Testis (tissue), 2 donors: ENCODE measurements at regions not wholly inside any gene's neighbourhood (a gene's known extent, or its start where the extent isn't known, plus 50 kb on each side); places are given as distances from the start of the nearest gene placed in this dataset.

Experiments
- DNase-seq: peaks from one replicate; pipeline ENCODE4 v3.0.0-alpha.2; 2019
- H3K27ac ChIP-seq, 2 donors: fragments of 200-600 bp; sonication (generic); one replicate each; pipeline ENCODE4 v1.5.1; 2019
- H3K27me3 ChIP-seq: fragments of 200-600 bp; sonication (generic); one replicate; pipeline ENCODE4 v1.5.1; 2019
- H3K36me3 ChIP-seq: fragments of 200-600 bp; sonication (generic); one replicate; pipeline ENCODE4 v1.5.1; 2017; ENCODE audit warnings: low read depth; ENCODE audit errors: missing control alignments
- H3K4me1 ChIP-seq: fragments of 200-600 bp; sonication (generic); one replicate; pipeline ENCODE4 v1.5.1; 2019
- H3K4me3 ChIP-seq, 2 donors: fragments of 200-600 bp; sonication (generic); one replicate each; pipeline ENCODE4 v1.5.1; 2017 to 2019
- H3K9me3 ChIP-seq: fragments of 200-600 bp; sonication (generic); one replicate; pipeline ENCODE4 v1.5.1; 2017
- POLR2A ChIP-seq: fragments of 450-650 bp; IDR thresholded peaks from one replicate; pipeline ENCODE4 v1.6.1; 2017; ENCODE audit warnings: antibody characterized with exemption, mild to moderate bottlenecking, moderate library complexity
- WGBS, 2 donors: methylation state at CpG; one replicate each; pipeline ENCODE4 v1.1.5; 2018; 5-methylcytosine and 5-hydroxymethylcytosine counted together
- intact Hi-C: fragments of 100-400 bp; cut with DNase I; formaldehyde crosslinking; loops from one replicate; pipeline ENCODE4 v1.15.1; 2023; ENCODE audit warnings: low total_unique reads
- TF ChIP-seq, protein P1 (sequence below), 3 experiments: fragments of 450-650 bp in 2 of 3; fragments of 200-600 bp in 1 of 3; sonication (generic) in 1 of 3; IDR thresholded peaks; one replicate each; pipeline ENCODE4 v1.5.1; 2016 to 2019; ENCODE audit warnings: antibody characterized with exemption in 3 of 3, mild to moderate bottlenecking in 2 of 3, moderate library complexity in 1 of 3

DNA sequence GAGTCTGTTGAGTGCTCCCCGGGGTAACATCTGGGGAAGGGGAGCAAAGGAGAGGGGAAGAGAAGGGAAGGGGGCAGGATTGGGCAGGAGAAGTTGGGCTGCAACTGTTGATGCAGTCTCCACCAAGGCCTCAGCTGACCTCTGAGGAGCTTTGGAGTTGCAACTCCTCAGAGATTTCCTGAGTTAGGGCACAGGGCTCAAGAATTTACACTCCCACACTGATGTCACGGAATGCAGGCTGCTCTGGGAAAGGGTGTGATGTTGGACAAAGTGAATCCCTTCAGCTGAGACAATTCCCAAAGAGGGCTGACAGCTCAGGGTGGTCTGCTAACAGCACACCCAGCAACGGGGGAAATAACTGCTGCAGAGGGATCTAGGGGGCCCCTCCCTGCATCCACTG is 295.6 kb downstream of the PCNX1 start:
- H3K27me3 ChIP-seq = no peaks in the 10 kb centered on the region
- no peaks in the 10 kb centered on the region for H3K36me3 ChIP-seq
- peaks cover 8% of the 10 kb centered on the region for H3K4me1 ChIP-seq
- 38 to 41% methylated on average over 2 to 3 of the region's 3 CpGs for WGBS, 2 donors
- H3K4me3 ChIP-seq = no peak overlapping the region
- intact Hi-C loops = no loop called here
- no peak for DNase-seq
- TF ChIP-seq POLR2A = no peak
- TF ChIP-seq, protein P1, sequence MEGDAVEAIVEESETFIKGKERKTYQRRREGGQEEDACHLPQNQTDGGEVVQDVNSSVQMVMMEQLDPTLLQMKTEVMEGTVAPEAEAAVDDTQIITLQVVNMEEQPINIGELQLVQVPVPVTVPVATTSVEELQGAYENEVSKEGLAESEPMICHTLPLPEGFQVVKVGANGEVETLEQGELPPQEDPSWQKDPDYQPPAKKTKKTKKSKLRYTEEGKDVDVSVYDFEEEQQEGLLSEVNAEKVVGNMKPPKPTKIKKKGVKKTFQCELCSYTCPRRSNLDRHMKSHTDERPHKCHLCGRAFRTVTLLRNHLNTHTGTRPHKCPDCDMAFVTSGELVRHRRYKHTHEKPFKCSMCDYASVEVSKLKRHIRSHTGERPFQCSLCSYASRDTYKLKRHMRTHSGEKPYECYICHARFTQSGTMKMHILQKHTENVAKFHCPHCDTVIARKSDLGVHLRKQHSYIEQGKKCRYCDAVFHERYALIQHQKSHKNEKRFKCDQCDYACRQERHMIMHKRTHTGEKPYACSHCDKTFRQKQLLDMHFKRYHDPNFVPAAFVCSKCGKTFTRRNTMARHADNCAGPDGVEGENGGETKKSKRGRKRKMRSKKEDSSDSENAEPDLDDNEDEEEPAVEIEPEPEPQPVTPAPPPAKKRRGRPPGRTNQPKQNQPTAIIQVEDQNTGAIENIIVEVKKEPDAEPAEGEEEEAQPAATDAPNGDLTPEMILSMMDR (IDR thresholded peaks at IDR 0.05) = no peak
- H3K27ac ChIP-seq = no peak overlapping the region
- H3K9me3 ChIP-seq = no peaks in the 10 kb centered on the region

DNA sequence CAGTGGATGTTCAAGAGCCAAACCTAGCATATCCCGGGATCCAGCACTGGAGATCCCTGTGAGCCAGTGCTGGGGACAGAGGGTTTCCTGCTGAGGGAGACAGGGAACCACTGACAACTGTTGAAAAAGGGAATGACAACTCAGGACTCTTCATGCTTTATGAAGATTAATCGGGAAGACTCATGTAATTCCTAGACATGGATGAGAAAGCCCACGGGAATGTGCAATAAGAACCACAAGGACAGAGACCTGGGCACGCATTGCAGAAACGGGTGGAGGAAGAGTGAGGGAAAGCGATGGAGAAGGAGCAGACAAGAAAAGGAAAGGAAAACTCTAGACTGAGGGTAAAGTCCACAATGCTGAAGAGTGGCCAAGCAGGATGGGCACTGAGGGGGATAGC is 296.0 kb downstream of the PCNX1 start:
- Histone ChIP-seq H3K4me1 (peaks cover 6% of the 10 kb centered on the region), H3K9me3 (no peaks in the 10 kb centered on the region), H3K27ac (no peak overlapping the region), H3K27me3 (no peaks in the 10 kb centered on the region), H3K4me3 (no peak overlapping the region), H3K36me3 (no peaks in the 10 kb centered on the region)
- no peak for DNase-seq
- TF ChIP-seq POLR2A = no peak
- TF ChIP-seq, protein P1 (IDR thresholded peaks at IDR 0.05) = no peak
- WGBS, 2 donors = 80 to 85% methylated on average over 6 of the region's 6 CpGs
- intact Hi-C loops = no loop called here

DNA sequence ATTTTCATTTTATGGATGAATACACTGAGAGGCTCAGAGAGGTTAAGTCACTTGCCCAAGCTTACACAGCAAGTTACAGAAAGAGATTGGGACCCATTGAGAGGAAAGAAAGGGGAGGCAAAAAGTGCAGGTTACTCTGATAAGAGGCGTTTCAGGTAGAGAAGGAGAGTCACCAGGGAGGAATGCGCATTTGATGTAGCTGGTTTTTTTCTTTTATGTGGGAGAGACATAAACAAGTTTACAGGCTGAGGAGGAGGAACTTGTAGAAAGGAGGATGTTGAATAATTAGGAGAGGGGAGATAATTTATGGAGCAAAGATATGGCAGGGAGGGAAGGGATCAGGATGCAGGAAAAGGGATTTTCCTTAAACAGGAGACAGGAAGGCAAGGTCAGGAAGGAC is 297.0 kb downstream of the PCNX1 start:
- H3K9me3 ChIP-seq = no peaks in the 10 kb centered on the region
- DNase-seq = no peak
- no peaks in the 10 kb centered on the region for H3K36me3 ChIP-seq
- H3K4me1 ChIP-seq = peaks cover 6% of the 10 kb centered on the region
- no peaks in the 10 kb centered on the region for H3K27me3 ChIP-seq
- H3K4me3 ChIP-seq = no peak overlapping the region
- 58 to 65% methylated on average over 2 of the region's 2 CpGs for WGBS, 2 donors
- TF ChIP-seq POLR2A = no peak
- TF ChIP-seq, protein P1 (IDR thresholded peaks at IDR 0.05) = no peak
- intact Hi-C loops = no loop called here
- no peak overlapping the region for H3K27ac ChIP-seq

DNA sequence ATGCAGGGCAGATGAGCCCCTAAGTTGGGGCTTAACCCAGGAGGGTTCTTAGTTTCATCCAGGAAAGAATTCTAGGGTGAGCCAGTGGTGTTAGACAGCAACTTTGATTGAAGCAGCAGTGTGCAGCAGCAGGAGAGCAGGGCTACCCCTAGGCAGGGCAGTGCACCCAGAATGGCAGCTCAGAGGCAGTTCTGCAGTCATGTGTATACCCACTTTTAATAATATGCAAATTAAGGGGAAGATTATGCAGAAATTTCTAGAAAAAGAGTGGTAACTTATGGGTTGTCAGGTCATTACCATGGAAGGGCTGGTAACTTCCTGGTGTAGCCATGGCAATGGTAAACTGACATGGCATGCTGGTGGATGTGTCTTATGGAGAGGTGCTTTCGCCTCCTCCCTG is 297.5 kb downstream of the PCNX1 start:
- H3K4me1 ChIP-seq = peaks cover 6% of the 10 kb centered on the region
- H3K9me3 ChIP-seq = no peaks in the 10 kb centered on the region
- no peaks in the 10 kb centered on the region for H3K36me3 ChIP-seq
- H3K27me3 ChIP-seq = no peaks in the 10 kb centered on the region
- no peak for DNase-seq
- H3K27ac ChIP-seq = no peak overlapping the region
- no peak overlapping the region for H3K4me3 ChIP-seq
- intact Hi-C loops = no loop called here
- TF ChIP-seq POLR2A = no peak
- TF ChIP-seq, protein P1 (IDR thresholded peaks at IDR 0.05) = no peak
- 91 to 94% methylated on average over 1 of the region's 1 CpG for WGBS, 2 donors

DNA sequence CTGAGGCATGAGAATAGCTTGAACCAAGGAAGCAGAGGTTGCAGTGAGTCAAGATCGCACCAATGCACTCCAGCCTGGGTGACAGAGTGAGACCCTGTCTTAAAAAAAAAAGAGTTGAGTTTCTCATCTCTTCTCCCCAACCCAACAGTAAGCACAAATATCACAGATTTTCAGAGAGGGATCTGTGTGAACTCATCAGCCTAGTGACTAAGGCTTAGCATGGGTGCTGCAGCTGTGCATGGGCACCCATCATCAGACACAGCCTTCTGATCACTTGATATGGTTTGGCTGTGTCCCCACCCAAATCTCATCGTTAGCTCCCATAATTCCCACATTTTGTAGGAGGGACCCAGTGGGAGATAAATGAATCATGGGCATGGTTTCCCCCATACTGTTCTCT is 298.9 kb downstream of the PCNX1 start:
- intact Hi-C loops = no loop called here
- H3K27ac ChIP-seq = no peak overlapping the region
- no peak for TF ChIP-seq POLR2A
- TF ChIP-seq, protein P1 (IDR thresholded peaks at IDR 0.05) = no peak
- no peaks in the 10 kb centered on the region for H3K9me3 ChIP-seq
- 79 to 88% methylated on average over 2 of the region's 2 CpGs for WGBS, 2 donors
- no peaks in the 10 kb centered on the region for H3K27me3 ChIP-seq
- DNase-seq = no peak
- H3K4me3 ChIP-seq = no peak overlapping the region
- no peaks in the 10 kb centered on the region for H3K36me3 ChIP-seq
- peaks cover 6% of the 10 kb centered on the region for H3K4me1 ChIP-seq
